ENCODE measurements at regions not wholly inside any gene's neighbourhood (a gene's known extent, or its start where the extent isn't known, plus 50 kb on each side); places are given as distances from the start of the nearest gene placed in this dataset.
A peak's percentile ranks its signal among the peaks of the same experiment; 100 is the strongest.

DNA sequence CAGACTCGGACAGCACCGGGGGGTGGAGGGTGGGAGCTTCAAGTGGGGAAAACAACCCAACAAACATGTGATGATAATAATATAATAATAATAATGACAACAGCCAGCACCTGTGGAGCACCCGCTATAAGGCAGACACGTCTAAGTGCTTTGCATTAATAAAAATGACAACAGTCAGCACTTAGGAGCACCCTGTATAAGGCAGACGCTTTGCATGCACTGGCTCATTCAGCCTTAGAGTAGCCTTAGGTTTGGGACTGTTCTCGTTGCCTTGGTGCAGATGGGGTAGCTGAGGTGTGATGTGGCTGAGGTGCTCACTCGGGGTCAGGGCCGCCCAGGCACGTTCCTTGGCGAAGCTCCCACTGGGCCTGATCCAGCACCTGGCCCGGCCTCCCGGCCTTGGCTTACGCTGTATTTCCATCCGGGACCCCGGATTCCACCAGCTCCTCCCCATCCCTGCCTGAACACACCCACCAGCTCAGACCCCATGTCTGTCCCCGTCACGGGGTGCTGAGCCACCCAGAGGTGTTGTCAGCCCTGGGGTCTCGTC lies 144.0 kb upstream of the CIBAR2 start:
- DNase-seq (ENCODE audit: low spot score): no peak

DNA sequence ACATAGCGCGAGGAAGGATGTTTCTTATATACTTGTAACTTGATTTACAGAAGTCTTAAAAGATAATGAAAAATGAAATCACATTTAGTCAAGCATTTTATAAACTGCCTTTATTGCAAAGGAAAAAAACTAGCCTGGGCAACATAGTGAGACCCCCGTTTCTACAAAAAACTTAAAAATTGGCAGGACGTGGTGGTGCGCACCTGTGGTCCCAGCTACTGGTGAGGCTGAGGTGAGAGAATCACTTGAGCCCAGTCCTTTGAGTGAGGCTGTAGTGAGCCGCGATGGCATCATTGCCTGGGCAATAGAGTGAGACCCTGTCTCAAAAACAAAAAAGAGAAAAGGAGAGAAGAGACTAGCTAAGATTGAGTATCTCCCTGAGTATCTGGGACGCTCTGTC lies 145.2 kb upstream of the CIBAR2 start:
- no peak for DNase-seq (ENCODE audit: low spot score)

DNA sequence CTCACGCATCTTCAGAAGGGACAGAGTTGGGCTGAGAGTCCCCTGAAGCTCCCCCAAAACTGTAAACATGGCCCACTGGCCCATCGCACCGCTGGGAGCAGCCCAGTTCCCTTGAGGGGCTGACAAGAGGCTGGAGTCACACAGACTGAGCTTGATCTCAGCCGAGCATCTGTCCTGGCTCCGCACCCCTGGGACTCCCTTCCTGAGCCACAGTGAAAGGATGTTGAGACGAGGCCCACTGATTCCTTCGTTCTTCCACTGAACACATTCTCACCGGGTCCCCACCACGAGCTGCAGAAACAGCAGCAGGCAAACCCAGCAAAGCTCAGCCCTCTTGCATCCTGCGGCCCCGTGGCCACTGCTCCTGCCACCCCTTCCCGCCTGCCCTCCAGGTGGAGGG lies 145.9 kb upstream of the CIBAR2 start:
- no peak for DNase-seq (ENCODE audit: low spot score)

DNA sequence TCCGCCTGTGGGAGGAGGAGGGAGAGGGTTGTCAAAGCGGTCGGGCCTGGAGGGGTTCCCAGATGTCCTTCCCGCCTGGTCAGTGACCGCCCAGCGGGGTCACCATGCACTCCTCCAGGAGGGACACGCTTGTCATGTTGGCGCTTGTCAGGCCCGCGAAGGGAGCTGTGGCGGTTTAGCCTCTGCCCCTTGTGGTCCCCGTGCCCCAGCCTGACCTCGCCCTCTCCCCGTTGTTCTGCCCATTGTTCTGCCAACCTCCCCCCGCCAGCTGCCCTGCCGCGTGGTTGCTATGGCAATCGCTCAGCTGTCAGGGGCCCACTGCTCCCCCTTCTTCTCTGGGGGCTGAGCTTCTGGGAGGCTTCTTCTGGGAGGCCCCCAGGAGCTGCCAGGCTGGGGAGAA lies 146.4 kb upstream of the CIBAR2 start:
- no peak for DNase-seq (ENCODE audit: low spot score)

DNA sequence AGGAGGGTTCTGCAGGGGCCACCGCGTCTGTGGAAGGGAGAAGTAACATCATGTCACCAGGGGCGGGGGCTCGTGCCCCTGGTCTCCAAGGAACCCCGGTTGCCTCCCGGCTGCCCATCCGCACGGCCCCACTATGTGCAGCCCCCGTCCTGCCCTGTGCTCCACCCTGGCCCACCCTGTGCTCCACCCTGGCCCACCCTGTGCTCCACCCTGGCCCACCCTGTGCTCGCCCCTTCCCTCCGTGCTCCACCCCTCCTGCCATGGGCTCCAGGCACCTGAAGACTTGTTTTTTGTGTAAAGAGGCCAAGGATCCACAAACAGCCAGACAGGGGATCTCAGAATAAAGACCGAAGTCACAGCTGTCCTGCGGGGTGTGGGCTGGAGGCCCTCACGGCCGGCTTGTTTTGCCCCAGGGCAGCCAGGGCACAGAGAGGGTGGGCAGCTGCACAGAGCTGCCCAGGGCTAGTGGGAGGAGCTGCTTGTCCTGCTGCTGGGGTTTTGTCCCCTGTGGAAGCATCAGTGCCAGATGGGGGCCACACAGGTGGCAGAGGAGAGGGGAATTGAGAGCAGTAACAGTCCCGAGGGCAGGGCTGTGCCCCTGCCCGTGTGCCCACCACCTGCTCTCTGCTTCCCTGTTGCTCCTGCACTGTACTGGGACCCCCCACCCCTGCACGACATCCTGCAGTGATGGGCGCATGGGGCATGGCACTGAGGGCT lies 147.0 kb upstream of the CIBAR2 start:
- no peak for DNase-seq (ENCODE audit: low spot score)

DNA sequence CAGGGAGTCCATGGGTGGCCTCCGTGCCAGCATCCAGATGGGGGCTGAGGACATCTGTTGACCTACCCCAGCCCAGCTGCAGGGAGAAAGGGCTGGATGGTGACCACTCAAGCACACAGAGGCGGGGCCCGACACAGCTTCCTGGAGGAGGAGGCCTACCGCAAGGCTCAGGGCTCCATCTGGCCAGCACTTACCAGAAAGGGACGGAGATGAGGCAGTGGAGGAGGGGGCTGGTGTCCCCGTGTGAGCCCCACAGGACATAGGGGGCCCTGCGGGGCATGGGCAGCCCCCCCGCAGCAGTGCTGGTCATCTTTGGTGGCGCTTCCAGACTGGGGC lies 147.5 kb upstream of the CIBAR2 start:
- DNase-seq (ENCODE audit: low spot score): no peak

DNA sequence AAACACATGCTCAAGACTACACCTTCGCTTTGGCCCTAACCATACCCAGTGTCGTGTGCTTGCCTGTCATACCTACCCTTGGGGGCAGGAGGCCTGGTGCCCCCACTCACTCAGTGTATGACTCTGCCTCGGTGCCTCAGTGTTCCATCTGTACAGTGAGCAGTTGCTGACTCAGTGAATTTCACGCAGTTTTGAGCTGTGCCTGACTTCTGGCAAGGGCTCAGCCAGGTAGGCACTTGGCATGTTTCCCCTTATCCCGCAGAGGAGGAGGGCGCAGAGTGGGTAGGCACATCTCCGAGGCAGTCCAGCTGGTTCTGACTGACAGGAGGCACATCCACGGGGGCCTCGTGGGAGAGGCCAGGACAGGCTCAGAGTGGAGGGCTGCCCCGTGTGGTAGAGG lies 148.9 kb upstream of the CIBAR2 start:
- DNase-seq (ENCODE audit: low spot score): no peak

DNA sequence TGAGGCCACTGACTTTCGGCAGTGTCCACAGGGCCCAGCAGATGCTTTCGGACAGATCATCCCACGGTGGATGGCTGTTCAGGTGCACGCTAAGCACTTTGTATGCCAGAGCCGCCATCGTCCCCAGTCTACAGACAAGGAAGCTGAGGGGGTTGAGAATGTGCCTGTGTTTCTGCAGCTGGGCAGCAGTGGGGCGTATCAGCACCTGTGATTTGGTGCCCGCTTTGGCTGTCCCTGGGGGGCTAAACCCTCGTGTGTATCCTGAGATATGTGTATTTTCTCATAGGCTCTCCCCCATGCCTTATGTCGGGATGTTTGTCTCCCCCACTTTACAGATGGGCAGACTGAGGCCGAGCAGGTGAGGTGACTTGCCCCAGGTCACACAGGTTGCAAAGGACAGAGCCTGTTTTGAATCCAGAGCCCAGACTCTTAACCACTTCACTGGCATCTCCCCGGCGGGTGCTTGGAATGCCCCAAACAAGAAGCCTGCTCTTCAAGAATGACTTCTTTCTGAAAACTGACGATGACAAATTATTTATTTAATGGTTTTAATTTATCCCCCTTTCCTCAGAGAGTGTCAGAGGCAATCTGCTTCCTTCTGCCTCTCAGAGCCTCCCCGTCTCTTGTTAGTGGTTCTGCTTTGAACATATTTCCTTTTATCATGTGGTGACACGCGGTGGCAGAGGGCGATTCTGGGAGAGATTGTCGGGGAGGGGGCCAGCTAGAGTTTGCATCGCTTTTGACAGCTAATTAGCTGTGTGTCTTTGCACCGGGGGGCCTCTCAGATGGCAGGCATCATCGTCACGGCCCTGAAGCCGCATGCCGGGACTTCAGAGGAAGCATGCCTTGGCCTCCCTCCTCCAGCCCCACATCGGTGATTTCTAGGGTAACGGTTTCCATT lies 149.6 kb upstream of the CIBAR2 start:
- no peak for DNase-seq (ENCODE audit: low spot score)

DNA sequence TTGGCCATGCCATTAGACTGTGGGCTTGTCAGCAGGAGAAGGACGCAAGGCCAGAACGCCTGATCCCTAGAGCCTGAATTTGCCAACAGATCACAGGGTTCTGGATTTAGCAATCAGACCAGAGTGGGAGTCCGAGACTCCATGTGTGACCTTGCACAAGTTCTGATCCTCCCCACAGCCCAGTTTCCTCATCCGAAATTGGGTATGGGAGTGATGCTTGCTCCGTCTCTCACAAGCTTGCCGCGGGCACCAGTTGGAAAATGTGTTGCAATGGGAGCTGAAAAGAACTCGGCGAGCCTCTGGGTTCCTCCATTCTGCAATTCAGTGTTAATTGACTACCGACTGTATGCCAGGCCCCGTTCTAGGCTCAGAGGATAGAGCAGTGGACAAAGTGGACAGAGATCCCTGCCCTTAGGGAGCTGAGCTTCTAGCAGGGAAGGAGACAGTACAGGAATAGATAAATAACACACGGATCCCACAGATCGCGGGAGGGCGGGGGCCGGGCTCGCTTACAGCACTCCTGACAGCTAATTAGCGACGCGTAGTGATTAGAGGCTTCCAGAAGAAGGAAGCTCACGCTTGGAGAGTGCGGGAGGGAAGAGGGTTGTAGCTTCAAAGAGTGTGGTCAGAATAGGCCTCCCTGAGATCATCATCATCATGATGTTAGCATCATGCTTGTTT lies 150.4 kb upstream of the CIBAR2 start:
- no peak for DNase-seq (ENCODE audit: low spot score)

DNA sequence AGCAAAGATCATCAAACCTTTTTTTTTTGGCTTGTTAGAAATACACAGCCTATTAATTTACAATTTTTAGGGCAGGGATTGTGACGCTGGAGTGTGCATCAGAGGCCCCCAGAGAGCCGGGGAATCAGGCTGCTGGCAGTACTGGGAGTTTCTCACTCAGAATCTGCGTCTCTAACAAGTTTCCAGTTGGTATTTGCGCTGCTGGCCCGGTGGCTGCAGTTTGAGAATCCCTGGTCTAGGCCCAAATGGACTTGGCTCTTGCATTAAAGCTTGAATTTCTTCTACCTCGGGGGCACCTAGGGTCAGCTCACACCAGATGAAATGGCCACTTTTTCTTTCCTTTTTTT lies 150.9 kb upstream of the CIBAR2 start:
- no peak for DNase-seq (ENCODE audit: low spot score)

DNA sequence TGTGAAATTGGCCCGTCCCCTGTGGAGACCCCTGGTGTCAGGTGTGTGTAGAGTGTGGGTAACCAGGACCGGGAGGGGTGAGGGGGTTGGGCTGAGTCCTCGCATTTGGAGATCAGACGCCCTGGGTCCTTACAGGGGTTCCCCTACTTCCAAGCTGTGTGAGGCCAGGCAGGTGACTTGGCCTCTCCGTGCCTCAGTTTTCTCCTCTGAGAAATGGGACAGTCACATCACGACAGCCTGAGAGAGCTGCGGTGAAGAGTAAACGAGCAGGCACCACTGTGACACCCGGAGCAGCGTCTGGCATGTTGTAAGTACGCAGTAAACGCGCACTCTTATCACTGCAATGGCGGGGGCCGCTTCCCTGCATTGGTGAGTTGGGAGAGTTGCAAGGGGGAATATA lies 152.5 kb upstream of the CIBAR2 start:
- no peak for DNase-seq (ENCODE audit: low spot score)

DNA sequence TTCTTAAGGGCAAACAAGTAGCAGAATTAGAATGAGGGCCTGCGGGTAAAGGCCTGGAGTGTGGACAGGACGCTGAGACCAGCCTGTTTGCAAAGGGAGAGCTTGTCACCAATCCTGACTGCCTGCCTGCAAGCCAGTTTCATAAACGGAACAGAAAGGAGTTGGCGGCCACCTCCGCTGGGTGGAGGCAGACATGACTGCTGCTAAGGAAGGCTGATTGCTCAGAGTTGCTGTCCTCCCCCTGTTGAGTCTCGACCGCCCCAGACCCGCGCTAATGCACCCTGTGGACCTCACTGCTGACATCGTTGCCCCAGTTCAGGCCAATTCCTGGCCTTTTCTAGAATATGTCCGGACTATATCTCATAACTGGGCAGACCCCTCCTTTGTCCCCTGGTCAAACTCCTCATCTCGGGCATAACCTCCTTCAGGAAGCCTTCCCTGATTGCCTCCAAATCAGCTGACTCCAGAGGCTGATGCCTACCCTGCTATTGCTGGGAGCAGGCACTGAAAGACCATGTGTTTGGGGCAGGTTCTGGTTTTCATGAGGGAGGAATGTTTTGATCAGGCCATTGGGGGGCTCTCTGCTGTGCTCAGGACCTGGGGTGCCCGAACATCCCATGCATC lies 153.0 kb upstream of the CIBAR2 start:
- DNase-seq (ENCODE audit: low spot score): no peak

DNA sequence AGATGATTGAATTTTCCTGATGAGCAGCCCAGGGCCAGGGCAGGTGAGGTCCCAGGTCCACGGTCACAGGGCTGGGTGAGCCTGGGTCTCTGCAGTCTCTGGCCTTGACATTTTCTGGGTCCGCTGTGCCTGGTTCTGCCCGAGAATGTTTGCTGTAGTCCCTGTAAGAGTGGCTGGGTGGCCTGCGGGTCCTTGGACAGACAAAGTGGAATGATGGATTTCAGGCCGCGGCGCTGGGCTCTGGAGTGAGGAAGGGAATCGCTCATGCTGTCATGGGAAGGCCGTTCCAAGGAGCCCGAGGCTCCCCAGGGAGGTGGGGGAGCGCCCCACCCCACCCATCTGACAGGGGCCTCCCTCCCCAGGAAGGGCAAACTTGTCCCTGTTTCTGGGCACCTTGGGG lies 153.5 kb upstream of the CIBAR2 start:
- no peak for DNase-seq (ENCODE audit: low spot score)

DNA sequence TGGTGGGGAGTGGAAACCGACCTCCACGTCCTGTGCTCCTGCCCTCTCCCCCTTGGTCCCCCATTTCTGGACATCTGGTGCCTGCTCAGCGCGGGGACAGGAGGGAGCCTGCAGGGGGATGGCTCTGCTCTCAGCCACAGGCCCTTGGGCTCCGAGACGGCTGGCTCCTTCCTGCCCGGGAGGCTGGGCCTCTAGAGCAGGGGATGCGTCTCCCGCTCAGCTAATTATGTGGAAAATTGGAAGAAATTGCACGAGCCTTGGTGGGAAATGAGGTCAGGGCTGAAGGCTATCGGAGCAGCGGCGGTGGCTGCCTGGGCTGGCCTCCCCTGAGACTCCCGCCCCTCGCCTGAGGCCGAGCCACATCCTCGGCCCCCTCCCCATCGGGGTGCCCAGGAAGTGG lies 154.6 kb upstream of the CIBAR2 start:
- no peak for DNase-seq (ENCODE audit: low spot score)

DNA sequence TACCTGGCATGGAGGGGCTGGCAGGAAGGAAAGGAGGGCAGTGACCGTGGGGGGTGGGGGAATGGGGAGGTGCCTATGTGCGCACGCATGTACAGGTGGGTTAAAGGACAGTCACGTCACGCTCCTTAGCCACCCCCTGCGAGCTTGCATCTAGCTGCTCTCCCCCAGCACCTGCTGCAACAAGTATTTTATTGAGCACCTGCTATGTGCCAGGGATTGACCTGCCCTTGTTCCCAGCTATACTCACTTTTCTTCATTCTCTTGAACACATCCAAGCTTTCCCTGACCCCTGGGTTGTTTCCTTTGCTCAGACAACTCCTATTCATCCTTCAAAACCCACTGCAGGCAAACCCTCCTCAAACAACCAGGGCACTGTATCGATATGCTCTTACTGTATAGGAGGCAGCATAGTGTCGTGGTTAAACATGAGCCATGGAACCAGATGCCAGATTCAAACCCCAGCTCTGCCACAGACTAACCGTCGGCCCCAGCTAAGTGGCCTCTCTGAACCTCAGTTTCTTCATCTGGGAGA lies 155.2 kb upstream of the CIBAR2 start:
- DNase-seq (ENCODE audit: low spot score): no peak

DNA sequence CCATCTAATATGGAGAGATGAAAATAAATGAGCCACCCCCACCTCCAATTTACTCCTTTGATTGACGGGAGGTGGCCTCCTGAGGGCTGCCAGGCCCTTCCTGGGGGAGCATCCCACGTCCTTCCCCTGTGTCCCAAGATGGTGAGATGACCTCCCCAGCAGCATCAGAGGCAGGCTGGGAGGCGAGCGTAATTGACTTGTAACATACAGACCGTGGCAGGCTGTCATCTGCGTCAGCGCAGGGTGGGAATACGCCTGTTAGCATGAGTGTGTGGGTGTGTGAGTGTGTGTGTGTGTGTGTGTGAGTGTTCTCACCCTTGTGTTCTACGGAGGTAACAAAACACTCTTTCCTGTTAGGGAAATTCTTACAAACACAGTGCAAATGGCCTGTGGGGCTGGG lies 156.9 kb upstream of the CIBAR2 start:
- DNase-seq (ENCODE audit: low spot score): no peak

DNA sequence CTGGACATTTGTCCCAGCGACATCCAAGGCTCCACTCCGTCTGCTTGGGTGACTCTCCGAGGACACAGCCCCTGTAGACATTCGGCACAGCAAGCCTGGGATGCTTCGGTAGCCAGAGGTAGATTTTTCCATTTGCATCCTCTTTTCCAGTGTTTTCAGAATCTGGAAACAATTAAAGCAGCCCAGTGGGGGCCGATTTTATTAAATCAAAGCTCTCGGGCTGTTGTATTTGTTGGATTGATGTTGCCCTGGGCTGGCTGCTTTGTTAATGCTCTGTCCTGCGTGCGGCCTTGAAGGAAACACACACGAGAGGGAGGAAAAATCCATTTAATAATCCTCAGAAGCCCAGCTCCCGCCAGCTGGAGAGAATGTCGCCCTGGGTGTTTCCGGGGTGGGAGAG lies 158.1 kb upstream of the CIBAR2 start:
- no peak for DNase-seq (ENCODE audit: low spot score)

DNA sequence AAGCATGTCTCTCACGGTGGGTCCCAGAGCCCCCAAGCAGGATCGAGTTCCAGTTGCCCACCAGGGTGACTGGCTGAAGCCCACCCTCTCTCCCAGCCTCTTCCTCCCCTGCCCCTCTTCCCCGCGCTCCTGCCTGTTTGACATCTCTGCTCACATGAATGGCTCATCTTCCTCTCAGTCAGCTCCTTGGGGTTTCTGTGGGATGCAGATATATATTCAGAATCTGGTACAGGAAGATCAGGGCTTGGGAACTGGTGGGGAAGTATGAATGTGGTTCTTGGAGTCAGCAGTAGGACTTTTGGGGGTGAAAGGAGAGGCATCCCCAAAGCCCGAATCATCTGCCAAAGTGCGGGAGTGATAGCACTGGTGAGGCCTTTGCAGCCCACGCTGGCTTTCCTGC lies 158.9 kb upstream of the CIBAR2 start:
- no peak for DNase-seq (ENCODE audit: low spot score)

DNA sequence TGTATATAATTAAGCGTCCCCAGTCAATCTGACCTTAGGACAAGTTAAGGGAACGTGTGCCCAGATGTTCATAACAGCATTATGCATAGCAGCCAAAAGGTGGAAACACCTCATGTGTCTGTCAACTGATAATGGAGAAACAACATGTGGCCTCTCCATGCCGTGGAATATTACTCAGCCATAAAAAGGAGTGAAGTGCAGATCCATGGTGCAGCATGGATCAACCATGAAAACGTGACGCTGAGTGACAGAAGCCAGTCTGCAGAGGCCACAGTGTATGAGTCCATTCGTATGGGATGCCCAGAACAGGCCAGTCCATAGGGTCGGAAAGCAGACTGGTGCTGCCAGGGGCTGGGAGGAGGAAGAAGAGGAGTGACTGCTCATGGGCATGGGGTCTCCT lies 161.0 kb upstream of the CIBAR2 start:
- DNase-seq (ENCODE audit: low spot score): no peak

DNA sequence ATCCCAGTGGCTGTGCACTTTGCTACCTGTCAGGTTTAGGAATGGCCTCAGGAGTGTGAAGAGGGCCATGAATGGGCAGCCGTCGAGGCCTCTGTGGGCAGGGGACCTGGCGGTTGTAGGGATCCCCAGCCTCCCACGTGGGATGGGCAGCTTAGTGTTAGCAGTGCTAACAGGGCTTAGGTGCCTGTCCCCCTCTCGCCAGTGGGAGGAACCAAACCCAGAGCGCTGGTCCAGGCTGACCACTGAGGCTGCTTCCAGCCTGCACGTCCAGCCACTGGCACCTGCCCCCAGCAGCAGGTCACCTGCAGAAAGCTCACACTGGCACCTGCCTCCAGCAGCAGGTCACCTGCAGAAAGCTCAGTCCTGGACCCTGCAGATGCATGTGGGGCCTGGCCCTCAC lies 162.2 kb upstream of the CIBAR2 start:
- no peak for DNase-seq (ENCODE audit: low spot score)

DNA sequence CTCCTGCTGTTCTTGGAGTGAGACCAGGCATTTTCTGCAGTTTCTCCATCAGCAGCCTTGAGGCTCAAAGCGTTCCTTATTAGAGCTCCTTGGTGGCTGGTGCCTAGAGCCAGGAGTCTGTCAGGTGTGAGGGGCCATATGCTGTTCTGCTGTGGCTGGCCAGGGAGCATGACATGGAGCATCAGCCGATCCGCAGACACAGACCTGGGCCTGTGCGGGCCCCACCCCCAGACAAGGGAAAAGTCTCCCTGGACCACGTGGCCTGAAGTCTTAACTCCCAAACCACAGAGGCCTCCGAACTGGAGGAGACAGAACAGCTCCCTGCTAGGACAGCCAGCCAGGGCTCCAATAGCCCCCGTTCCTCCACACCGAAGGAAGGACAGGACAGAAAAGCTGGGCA lies 162.7 kb upstream of the CIBAR2 start:
- no peak for DNase-seq (ENCODE audit: low spot score)

DNA sequence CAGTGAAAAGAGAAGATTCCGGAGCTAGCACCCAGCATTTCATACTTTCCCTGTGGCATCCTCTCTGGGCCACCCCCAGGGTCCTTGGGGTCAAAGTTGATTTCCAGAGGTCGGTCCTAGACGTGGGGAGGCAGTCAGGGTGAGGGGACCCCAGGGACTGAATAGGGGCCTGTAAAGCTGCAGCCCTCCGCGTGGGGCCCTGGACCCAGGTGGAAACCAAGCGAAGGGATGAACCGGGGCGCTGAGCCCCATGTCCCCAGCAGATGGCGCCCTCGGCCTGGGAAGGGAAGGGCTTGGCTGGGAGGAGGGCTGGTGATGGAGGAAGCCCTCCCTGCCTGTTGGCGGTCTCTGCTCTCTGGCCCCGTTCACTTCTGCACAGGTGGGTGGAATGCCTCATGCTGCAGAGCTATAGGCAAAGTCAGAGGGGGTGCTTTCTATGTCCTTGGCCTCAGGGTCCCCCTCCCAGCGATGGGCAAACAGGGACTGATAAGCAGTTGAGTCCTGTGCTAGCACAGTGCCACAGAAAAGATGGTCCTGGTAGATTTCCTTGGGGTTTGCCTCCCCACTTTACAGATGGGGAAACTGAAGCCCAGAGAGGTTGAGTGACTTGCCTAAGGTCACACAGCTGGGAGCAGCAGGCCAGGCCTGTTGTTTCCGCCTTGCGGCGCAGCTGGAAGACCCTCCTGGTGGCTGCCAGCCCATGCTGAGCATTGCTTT lies 163.4 kb upstream of the CIBAR2 start:
- peak; percentile 52 for DNase-seq (ENCODE audit: low spot score)

All from kidney tubule cell (primary cell).